Central memory CD4-positive, alpha-beta T cell (primary cell): ENCODE measurements at regions not wholly inside any gene's neighbourhood (a gene's known extent, or its start where the extent isn't known, plus 50 kb on each side); places are given as distances from the start of the nearest gene placed in this dataset.
"Not testable (repeated sequence)": the region's sequence is repeated elsewhere in the genome, so short reads cannot be mapped to it uniquely, and the experiment has no call there.

Experiments
- DNase-seq: peaks from one replicate; pipeline ENCODE4 v3.0.0; 2022

- DNase-seq = no peak
These were observed 212.9 kb downstream of the CYP26B1 start for GRCh38 chr2:71934595-71935261.

- no peak for DNase-seq
These were observed 213.4 kb downstream of the CYP26B1 start for GRCh38 chr2:71934320-71934593.

- DNase-seq = no peak
These were observed 214.0 kb downstream of the CYP26B1 start for GRCh38 chr2:71933467-71934319.

GRCh38 chr2:71932780-71933466 lies 214.7 kb downstream of the CYP26B1 start:
- no peak for DNase-seq

- DNase-seq = no peak
These were observed 215.5 kb downstream of the CYP26B1 start for GRCh38 chr2:71932037-71932779.

- DNase-seq = no peak
These were observed 217.5 kb downstream of the CYP26B1 start for GRCh38 chr2:71930049-71930681.

GRCh38 chr2:71929482-71929772 lies 218.2 kb downstream of the CYP26B1 start:
- no peak for DNase-seq

- DNase-seq = no peak
These were observed 218.8 kb downstream of the CYP26B1 start for GRCh38 chr2:71928734-71929481.

- no peak for DNase-seq
These were observed 219.6 kb downstream of the CYP26B1 start for GRCh38 chr2:71927757-71928715.

GRCh38 chr2:71926876-71927756 lies 220.5 kb downstream of the CYP26B1 start:
- no peak for DNase-seq

GRCh38 chr2:71926089-71926447 lies 221.6 kb downstream of the CYP26B1 start:
- no peak for DNase-seq

- no peak for DNase-seq
These were observed 222.2 kb downstream of the CYP26B1 start for GRCh38 chr2:71925268-71926088.

GRCh38 chr2:71923887-71924533 lies 223.7 kb downstream of the CYP26B1 start:
- peak; percentile 22 for DNase-seq

- no peak for DNase-seq
These were observed 224.5 kb downstream of the CYP26B1 start for GRCh38 chr2:71923143-71923525.

- no peak for DNase-seq
These were observed 225.0 kb downstream of the CYP26B1 start for GRCh38 chr2:71922499-71923142.

GRCh38 chr2:71922091-71922490 lies 225.6 kb downstream of the CYP26B1 start:
- DNase-seq = no peak

- DNase-seq = not testable (repeated sequence)
These were observed 226.8 kb downstream of the CYP26B1 start for GRCh38 chr2:71920819-71921218.

GRCh38 chr2:71919708-71920107 lies 228.0 kb downstream of the CYP26B1 start:
- DNase-seq = no peak
